D341Med (cell line): ENCODE measurements at regions not wholly inside any gene's neighbourhood (a gene's known extent, or its start where the extent isn't known, plus 50 kb on each side); places are given as distances from the start of the nearest gene placed in this dataset.
"Not testable (repeated sequence)": the region's sequence is repeated elsewhere in the genome, so short reads cannot be mapped to it uniquely, and the experiment has no call there.

ENCODE experiments used
- DNase-seq: peaks from one replicate; pipeline ENCODE4 v3.0.0; 2012; ENCODE audit warnings: low spot score

GRCh38 chr7:93739424-93739823, 151.1 kb downstream of the TFPI2 start:
- DNase-seq, result no peak

GRCh38 chr7:93737953-93738352, 152.6 kb downstream of the TFPI2 start:
- no peak for DNase-seq

- DNase-seq, result no peak
Measured at GRCh38 chr7:93736668-93737369, 153.7 kb downstream of the TFPI2 start.

- DNase-seq, result no peak
Measured at GRCh38 chr7:93728292-93728691, 153.8 kb upstream of the CALCR start.

- no peak for DNase-seq
Measured at GRCh38 chr7:93725954-93726353, 151.4 kb upstream of the CALCR start.

GRCh38 chr7:93723424-93724124, 149.1 kb upstream of the CALCR start:
- DNase-seq, result no peak

- DNase-seq, result no peak
Measured at GRCh38 chr7:93720106-93720505, 145.6 kb upstream of the CALCR start.

GRCh38 chr7:93719546-93719945, 145.0 kb upstream of the CALCR start:
- no peak for DNase-seq

- DNase-seq, result no peak
Measured at GRCh38 chr7:93717217-93717900, 142.8 kb upstream of the CALCR start.

- peak; percentile 53 for DNase-seq
Measured at GRCh38 chr7:93715234-93715633, 140.7 kb upstream of the CALCR start.

- no peak for DNase-seq
Measured at GRCh38 chr7:93711926-93712325, 137.4 kb upstream of the CALCR start.

GRCh38 chr7:93708255-93708654, 133.7 kb upstream of the CALCR start:
- DNase-seq, result not testable (repeated sequence)

- no peak for DNase-seq
Measured at GRCh38 chr7:93707249-93707648, 132.7 kb upstream of the CALCR start.

GRCh38 chr7:93706162-93706561, 131.6 kb upstream of the CALCR start:
- not testable (repeated sequence) for DNase-seq

- peak; percentile 57 for DNase-seq
Measured at GRCh38 chr7:93704217-93704616, 129.7 kb upstream of the CALCR start.

GRCh38 chr7:93697901-93698300, 123.4 kb upstream of the CALCR start:
- no peak for DNase-seq

- DNase-seq, result no peak
Measured at GRCh38 chr7:93693796-93694195, 119.3 kb upstream of the CALCR start.

GRCh38 chr7:93690021-93690420, 115.5 kb upstream of the CALCR start:
- DNase-seq, result no peak

- no peak for DNase-seq
Measured at GRCh38 chr7:93678185-93678584, 103.7 kb upstream of the CALCR start.

- DNase-seq, result no peak
Measured at GRCh38 chr7:93663561-93664299, 89.2 kb upstream of the CALCR start.

- DNase-seq, result not testable (repeated sequence)
Measured at GRCh38 chr7:93658163-93658562, 83.6 kb upstream of the CALCR start.

GRCh38 chr7:93651603-93652159, 77.2 kb upstream of the CALCR start:
- DNase-seq, result peak; percentile 21
